Gastrocnemius medialis (tissue), 4 donors: ENCODE measurements at regions not wholly inside any gene's neighbourhood (a gene's known extent, or its start where the extent isn't known, plus 50 kb on each side); places are given as distances from the start of the nearest gene placed in this dataset.
A peak's percentile ranks its signal among the peaks of the same experiment; 100 is the strongest.

Source experiments
- ATAC-seq, 2 donors: fragments of 150-250 bp; one replicate each; pipeline ENCODE4 v1.9.1; 2016
- DNase-seq, 2 donors: peaks; one replicate each; pipeline ENCODE4 v3.0.0-alpha.2; 2019
- H3K27ac ChIP-seq, 4 donors: fragments of 200-600 bp; sonication (generic); 1 replicate in 1 of 4; 2 replicates in 3 of 4; pipeline ENCODE4 v1.5.1; 2016 to 2018; ENCODE audit warnings: mild to moderate bottlenecking in 2 of 4, moderate library complexity in 1 of 4
- H3K27me3 ChIP-seq, 3 donors: fragments of 200-600 bp; sonication (generic) in 2 of 3; 1 replicate in 1 of 3; 2 replicates in 2 of 3; pipeline versions ENCODE4 v1.5.1 to v1.6.0; 2016 to 2019; ENCODE audit warnings: mild to moderate bottlenecking in 1 of 3, moderate library complexity in 1 of 3
- H3K36me3 ChIP-seq, 2 donors: fragments of 200-600 bp; sonication (generic) in 1 of 2; one replicate each; pipeline ENCODE4 v1.5.1; 2017 to 2018
- H3K4me1 ChIP-seq, 2 donors: fragments of 200-600 bp; sonication (generic) in 1 of 2; one replicate each; pipeline ENCODE4 v1.5.1; 2016 to 2017; ENCODE audit warnings: mild to moderate bottlenecking in 2 of 2
- H3K4me3 ChIP-seq, 4 donors: fragments of 200-600 bp; sonication (generic) in 3 of 4; 1 replicate in 1 of 4; 2 replicates in 3 of 4; pipeline ENCODE4 v1.5.1; 2016 to 2019; ENCODE audit warnings: mild to moderate bottlenecking in 2 of 4
- H3K9me3 ChIP-seq, 3 donors: fragments of 200-600 bp; sonication (generic) in 2 of 3; 1 replicate in 1 of 3; 2 replicates in 2 of 3; pipeline ENCODE4 v1.5.1; 2016 to 2019
- POLR2A ChIP-seq, 2 donors: fragments of 450-650 bp; IDR thresholded peaks; one replicate each; pipeline ENCODE4 v1.6.1; 2017; ENCODE audit warnings: antibody characterized with exemption in 2 of 2, mild to moderate bottlenecking in 2 of 2, moderate library complexity in 2 of 2
- in situ Hi-C, 4 donors: fragments of 200-750 bp; cut with MboI; loops; one replicate each; pipeline versions ENCODE4 v1.15.0 to v1.8.0; 2017; ENCODE audit warnings: low sequenced_read_pairs in 4 of 4
- intact Hi-C: fragments of 100-400 bp; cut with DNase I; formaldehyde crosslinking; loops from one replicate; pipeline ENCODE4 v1.15.1; 2023; ENCODE audit warnings: low total_unique reads
- TF ChIP-seq, protein P1 (sequence below), 5 experiments: fragments of 450-650 bp in 3 of 5; fragments of 200-600 bp in 2 of 5; sonication (generic) in 2 of 5; IDR thresholded peaks in 4 of 5; conservative IDR thresholded peaks in 1 of 5; 1 replicate in 4 of 5; 2 replicates in 1 of 5; pipeline ENCODE4 v1.5.1; 2016 to 2019; ENCODE audit warnings: antibody characterized with exemption in 5 of 5, mild to moderate bottlenecking in 3 of 5, moderate library complexity in 3 of 5

DNA sequence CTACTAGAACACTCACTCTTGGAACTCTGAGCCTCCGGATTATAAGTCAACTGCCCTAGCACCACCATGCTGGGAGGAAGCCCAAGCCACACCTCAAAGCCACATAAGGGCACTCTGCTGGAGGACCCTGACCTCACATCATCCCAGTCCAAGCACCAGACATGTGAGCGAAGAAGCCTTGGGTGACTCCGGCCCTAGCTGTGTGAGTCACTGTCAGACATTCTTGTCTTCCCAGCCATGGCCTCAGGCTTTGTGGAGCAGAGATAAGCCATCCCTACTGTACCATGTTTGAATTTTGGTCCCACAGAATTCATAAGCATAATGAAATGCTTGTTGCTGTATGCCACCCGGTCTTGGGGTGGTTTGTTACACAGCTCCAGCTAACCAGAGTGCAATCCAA, 247.7 kb downstream of the SOD2 start:
- Histone ChIP-seq H3K27me3 (peaks cover 0 to 11% (median 3%) of the 10 kb centered on the region in 3 donors), H3K36me3 (no peaks in the 10 kb centered on the region), H3K9me3 (no peaks in the 10 kb centered on the region), H3K4me1 (no peaks in the 10 kb centered on the region), H3K4me3 (no peak overlapping the region), H3K27ac (no peak overlapping the region)
- DNase-seq (no peak), ATAC-seq (no peak)
- in situ Hi-C loops (no loop called here), intact Hi-C loops (no loop called here)
- TF ChIP-seq, protein P1, sequence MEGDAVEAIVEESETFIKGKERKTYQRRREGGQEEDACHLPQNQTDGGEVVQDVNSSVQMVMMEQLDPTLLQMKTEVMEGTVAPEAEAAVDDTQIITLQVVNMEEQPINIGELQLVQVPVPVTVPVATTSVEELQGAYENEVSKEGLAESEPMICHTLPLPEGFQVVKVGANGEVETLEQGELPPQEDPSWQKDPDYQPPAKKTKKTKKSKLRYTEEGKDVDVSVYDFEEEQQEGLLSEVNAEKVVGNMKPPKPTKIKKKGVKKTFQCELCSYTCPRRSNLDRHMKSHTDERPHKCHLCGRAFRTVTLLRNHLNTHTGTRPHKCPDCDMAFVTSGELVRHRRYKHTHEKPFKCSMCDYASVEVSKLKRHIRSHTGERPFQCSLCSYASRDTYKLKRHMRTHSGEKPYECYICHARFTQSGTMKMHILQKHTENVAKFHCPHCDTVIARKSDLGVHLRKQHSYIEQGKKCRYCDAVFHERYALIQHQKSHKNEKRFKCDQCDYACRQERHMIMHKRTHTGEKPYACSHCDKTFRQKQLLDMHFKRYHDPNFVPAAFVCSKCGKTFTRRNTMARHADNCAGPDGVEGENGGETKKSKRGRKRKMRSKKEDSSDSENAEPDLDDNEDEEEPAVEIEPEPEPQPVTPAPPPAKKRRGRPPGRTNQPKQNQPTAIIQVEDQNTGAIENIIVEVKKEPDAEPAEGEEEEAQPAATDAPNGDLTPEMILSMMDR (IDR thresholded peaks at IDR 0.05 in 4 of 5, conservative IDR thresholded peaks at IDR 0.05 in 1 of 5), result no peak
- TF ChIP-seq POLR2A (IDR thresholded peaks at IDR 0.05), result no peak

DNA sequence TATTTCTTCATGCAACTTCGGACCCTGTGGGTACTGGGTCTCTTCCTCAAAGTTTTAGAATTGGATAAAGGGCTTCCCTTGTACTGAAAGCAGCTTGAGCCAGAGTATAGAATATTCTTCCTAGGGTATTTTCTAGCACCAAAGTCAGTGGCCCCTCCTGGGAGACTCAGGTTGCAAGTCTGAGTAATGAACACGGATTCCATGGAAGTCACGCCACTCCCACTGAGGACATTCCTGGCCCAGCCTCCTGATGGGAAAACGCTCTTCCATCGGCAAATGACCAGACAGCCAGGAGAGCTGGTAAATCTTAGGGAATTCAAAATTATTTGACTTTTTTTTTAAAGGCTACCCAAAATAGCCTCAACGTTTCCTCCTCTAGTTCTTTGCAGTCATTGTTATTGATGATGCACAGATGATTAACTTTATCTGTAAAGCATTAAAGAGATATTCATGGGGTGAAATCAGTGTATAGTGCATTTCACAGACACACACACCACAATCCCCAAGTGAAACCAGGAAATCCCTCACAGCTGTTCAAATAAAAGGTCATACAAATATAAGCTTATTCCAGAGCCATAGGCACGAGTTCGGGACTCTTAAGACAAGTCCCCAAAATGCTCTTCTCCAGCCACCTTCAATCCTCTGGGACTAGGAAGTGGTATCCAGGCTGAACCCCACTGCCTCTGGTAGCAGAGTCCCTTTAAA, 248.8 kb downstream of the SOD2 start:
- Histone ChIP-seq H3K9me3 (no peaks in the 10 kb centered on the region), H3K4me3 (no peak overlapping the region), H3K27me3 (peaks cover 0 to 11% (median 3%) of the 10 kb centered on the region in 3 donors), H3K27ac (no peak overlapping the region), H3K36me3 (no peaks in the 10 kb centered on the region), H3K4me1 (no peaks in the 10 kb centered on the region)
- intact Hi-C loops (no loop called here), in situ Hi-C loops (no loop called here)
- TF ChIP-seq POLR2A (IDR thresholded peaks at IDR 0.05), result no peak
- TF ChIP-seq, protein P1 (IDR thresholded peaks at IDR 0.05 in 4 of 5, conservative IDR thresholded peaks at IDR 0.05 in 1 of 5), result no peak
- DNase-seq (no peak), ATAC-seq (no peak)

DNA sequence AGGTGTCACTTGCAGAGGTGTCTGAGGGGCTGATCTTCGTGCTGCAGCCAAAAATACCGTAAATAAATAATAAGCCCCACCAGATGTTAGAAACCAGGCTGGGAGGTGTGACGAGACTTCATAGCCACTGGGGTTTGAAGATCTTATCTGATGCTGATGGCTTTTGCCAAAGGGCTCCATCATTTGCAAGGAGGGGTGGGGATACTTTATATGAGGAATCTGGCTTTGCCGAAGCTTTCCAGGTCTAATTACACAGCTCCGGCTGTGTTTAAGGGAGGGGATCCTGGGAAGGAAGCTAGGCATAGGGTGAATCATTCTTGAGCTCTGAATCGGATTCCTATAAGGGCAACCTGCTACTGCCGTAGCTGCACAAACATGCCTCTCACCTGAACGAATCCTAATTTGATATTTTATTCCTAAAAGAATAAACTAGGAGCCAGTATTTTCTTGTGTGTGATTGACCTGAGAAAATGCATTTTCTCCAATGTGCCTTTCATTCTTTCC, 249.6 kb downstream of the SOD2 start:
- TF ChIP-seq POLR2A (IDR thresholded peaks at IDR 0.05), result no peak
- TF ChIP-seq, protein P1 (IDR thresholded peaks at IDR 0.05 in 4 of 5, conservative IDR thresholded peaks at IDR 0.05 in 1 of 5), result no peak
- Histone ChIP-seq H3K4me3 (no peak overlapping the region), H3K27ac (no peak overlapping the region), H3K4me1 (no peaks in the 10 kb centered on the region), H3K36me3 (no peaks in the 10 kb centered on the region), H3K27me3 (peaks cover 0 to 11% (median 3%) of the 10 kb centered on the region in 3 donors), H3K9me3 (no peaks in the 10 kb centered on the region)
- in situ Hi-C loops, result no loop called here
- intact Hi-C loops, result no loop called here
- DNase-seq, result no peak
- no peak for ATAC-seq

- Histone ChIP-seq H3K4me3 (no peak overlapping the region), H3K27ac (no peak overlapping the region), H3K4me1 (no peaks in the 10 kb centered on the region), H3K36me3 (no peaks in the 10 kb centered on the region), H3K27me3 (peaks cover 0 to 11% (median 3%) of the 10 kb centered on the region in 3 donors), H3K9me3 (no peaks in the 10 kb centered on the region)
- DNase-seq (no peak), ATAC-seq (no peak)
- intact Hi-C loops (no loop called here), in situ Hi-C loops (no loop called here)
- no peak for TF ChIP-seq POLR2A (IDR thresholded peaks at IDR 0.05)
These were observed 251.4 kb downstream of the SOD2 start for GRCh38 chr6:159441704-159441981.

GRCh38 chr6:159440911-159441703, 251.9 kb downstream of the SOD2 start:
- H3K9me3 ChIP-seq, result no peaks in the 10 kb centered on the region

More at GRCh38 chr6:159440911-159441703, 251.9 kb downstream of the SOD2 start:
- intact Hi-C loops, result no loop called here
- no peaks in the 10 kb centered on the region for H3K4me1 ChIP-seq
- DNase-seq, result no peak
- ATAC-seq, result peak in 1 of 2 donors; percentile 49
- no peaks in the 10 kb centered on the region for H3K36me3 ChIP-seq
- H3K27ac ChIP-seq, result no peak overlapping the region
- H3K4me3 ChIP-seq, result no peak overlapping the region
- H3K27me3 ChIP-seq, result peaks cover 0 to 9% (median 3%) of the 10 kb centered on the region in 3 donors
- in situ Hi-C loops, result no loop called here
- no peak for TF ChIP-seq POLR2A (IDR thresholded peaks at IDR 0.05)
- TF ChIP-seq, protein P1 (IDR thresholded peaks at IDR 0.05 in 4 of 5, conservative IDR thresholded peaks at IDR 0.05 in 1 of 5), result no peak
